GM10248 (cell line): ENCODE measurements at regions not wholly inside any gene's neighbourhood (a gene's known extent, or its start where the extent isn't known, plus 50 kb on each side); places are given as distances from the start of the nearest gene placed in this dataset.

Experiments used
- CTCF ChIA-PET: fragments of 300-600 bp; sonication (Branson Sonifier 250); formaldehyde crosslinking; extraction: SDS; loops from one replicate; lab custom pipeline; 2021; ENCODE audit warnings: antibody characterized with exemption; lab: Yijun Ruan, JAX
- POLR2A ChIA-PET: fragments of 350-650 bp; sonication (Branson Sonifier 250); formaldehyde crosslinking; extraction: SDS; loops from one replicate; lab custom pipeline; 2020; ENCODE audit warnings: antibody characterized with exemption; lab: Yijun Ruan, JAX
- DNase-seq: peaks from one replicate; pipeline ENCODE4 v3.0.0; 2012; ENCODE audit errors: extremely low spot score
- TF ChIP-seq, protein P1 (sequence below): IDR thresholded peaks from 2 replicates; pipeline ENCODE4 v1.5.1; 2012; ENCODE audit warnings: mild to moderate bottlenecking, low read depth; ENCODE audit errors: extremely low read depth, missing control alignments, control extremely low read depth

DNA sequence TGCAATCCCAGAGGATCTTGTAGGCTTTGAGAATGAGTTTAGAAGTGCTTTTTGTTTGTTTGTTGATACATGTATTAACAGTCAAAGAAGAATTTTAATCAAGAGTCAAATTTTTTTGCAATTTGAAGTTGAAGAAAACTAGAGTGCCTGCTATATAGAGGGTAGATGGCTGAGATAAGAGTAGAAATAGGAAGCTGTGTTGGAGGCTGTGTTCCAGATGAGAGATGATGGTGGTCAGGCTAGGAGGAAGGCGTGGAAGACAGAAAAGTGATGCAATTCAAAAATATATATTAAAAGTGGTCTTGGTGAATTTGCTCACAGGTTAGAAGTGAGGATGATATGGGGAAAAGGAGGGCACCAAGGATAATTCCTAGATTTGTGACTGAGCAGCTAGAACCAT, 978.3 kb downstream of the BCL11A start:
- POLR2A ChIA-PET: no interaction called here
- CTCF ChIA-PET: no interaction called here
- TF ChIP-seq, protein P1, sequence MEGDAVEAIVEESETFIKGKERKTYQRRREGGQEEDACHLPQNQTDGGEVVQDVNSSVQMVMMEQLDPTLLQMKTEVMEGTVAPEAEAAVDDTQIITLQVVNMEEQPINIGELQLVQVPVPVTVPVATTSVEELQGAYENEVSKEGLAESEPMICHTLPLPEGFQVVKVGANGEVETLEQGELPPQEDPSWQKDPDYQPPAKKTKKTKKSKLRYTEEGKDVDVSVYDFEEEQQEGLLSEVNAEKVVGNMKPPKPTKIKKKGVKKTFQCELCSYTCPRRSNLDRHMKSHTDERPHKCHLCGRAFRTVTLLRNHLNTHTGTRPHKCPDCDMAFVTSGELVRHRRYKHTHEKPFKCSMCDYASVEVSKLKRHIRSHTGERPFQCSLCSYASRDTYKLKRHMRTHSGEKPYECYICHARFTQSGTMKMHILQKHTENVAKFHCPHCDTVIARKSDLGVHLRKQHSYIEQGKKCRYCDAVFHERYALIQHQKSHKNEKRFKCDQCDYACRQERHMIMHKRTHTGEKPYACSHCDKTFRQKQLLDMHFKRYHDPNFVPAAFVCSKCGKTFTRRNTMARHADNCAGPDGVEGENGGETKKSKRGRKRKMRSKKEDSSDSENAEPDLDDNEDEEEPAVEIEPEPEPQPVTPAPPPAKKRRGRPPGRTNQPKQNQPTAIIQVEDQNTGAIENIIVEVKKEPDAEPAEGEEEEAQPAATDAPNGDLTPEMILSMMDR: no peak
- DNase-seq: no peak

GRCh38 chr2:59572227-59572626, 981.2 kb downstream of the BCL11A start:
- DNase-seq: no peak
- ChIA-PET CTCF (no interaction called here), POLR2A (no interaction called here)
- TF ChIP-seq, protein P1: no peak

GRCh38 chr2:59570818-59571217, 982.6 kb downstream of the BCL11A start:
- ChIA-PET CTCF (no interaction called here), POLR2A (no interaction called here)
- TF ChIP-seq, protein P1: no peak
- DNase-seq: no peak

DNA sequence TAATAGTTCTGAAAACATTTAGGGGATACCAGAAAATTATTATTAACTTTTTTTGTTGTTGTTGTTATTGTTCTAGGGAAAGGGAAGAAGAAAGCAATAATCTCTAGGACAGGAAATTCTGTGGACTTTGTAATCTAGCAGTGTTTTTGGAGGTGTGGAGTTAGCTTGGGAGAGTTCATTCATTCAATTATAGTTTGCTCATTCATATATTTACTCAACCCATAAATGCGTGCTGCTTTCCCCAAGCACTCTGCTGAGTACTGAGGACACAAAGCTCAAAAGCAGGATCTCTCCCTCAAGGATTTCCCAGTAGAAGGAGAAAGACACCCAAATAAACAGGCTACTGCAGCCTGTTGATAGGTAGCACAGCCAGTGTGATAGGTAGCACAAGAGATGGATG, 984.3 kb downstream of the BCL11A start:
- TF ChIP-seq, protein P1: no peak
- POLR2A ChIA-PET: no interaction called here
- no peak for DNase-seq
- CTCF ChIA-PET: no interaction called here

GRCh38 chr2:59568461-59568860, 985.0 kb downstream of the BCL11A start:
- POLR2A ChIA-PET: no interaction called here
- no peak for DNase-seq
- TF ChIP-seq, protein P1: no peak
- CTCF ChIA-PET: no interaction called here

DNA sequence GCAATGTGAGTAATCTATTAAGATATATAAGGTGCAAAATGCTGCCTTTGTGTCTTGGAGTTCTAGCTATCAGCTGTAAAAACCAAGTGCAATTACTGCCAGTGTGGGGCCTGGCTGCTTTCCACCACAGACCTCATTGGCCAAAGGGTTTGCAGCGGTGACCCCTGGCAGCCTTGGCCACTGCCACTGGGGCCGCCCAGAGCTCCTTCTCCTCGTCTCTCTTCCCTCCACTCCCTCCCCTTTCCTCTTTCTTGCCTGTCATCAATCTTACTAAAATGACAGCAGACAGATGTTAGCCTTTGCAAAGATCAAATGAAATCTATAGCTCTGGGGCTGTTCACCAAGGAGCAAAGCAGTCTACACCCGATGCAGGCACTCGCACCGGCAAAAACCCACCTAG, 986.3 kb downstream of the BCL11A start:
- DNase-seq: no peak
- TF ChIP-seq, protein P1: no peak
- CTCF ChIA-PET: no interaction called here
- POLR2A ChIA-PET: no interaction called here

DNA sequence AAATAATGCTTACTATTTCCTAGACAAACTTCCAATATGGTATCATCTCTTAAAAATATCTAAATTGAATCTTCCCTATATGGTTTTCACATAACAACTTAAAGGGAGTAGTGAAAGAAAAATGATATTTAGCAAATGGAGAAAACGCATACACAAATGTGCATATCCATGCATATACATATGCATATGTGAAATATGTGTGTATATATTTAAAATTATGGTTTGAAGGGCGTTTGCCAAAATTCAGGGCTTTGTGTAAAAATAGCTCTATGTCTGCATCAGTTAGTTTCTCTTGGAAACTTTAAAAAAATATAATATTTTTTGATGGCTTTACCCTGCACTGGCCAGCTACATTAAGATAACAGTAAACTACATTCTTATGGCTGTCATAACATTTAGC, 986.7 kb downstream of the BCL11A start:
- TF ChIP-seq, protein P1: no peak
- DNase-seq: no peak
- CTCF ChIA-PET: no interaction called here
- POLR2A ChIA-PET: no interaction called here
